Brain microvascular endothelial cell (primary cell): ENCODE measurements at regions not wholly inside any gene's neighbourhood (a gene's known extent, or its start where the extent isn't known, plus 50 kb on each side); places are given as distances from the start of the nearest gene placed in this dataset.

Experiments used
- DNase-seq: peaks from one replicate; pipeline ENCODE4 v3.0.0-alpha.2; 2020
- H3K27ac ChIP-seq: fragments of 250-450 bp; sonication (Bioruptor Pico); 2 replicates; pipeline ENCODE4 v1.5.1; 2020; ENCODE audit warnings: mild to moderate bottlenecking, moderate library complexity
- H3K27me3 ChIP-seq: fragments of 250-450 bp; sonication (Bioruptor Pico); replicated peaks from 2 replicates; pipeline ENCODE4 v1.5.1; 2020; ENCODE audit warnings: mild to moderate bottlenecking
- H3K36me3 ChIP-seq: fragments of 250-450 bp; sonication (Bioruptor Pico); replicated peaks from 2 replicates; pipeline ENCODE4 v1.5.1; 2020; ENCODE audit warnings: mild to moderate bottlenecking
- H3K4me3 ChIP-seq: 2 replicates; pipeline ENCODE4 v1.5.1; 2011; ENCODE audit warnings: low read depth, mild to moderate bottlenecking, control low read depth, low read length, moderate library complexity
- in situ Hi-C: cut with HindIII; loops from 2 replicates; pipeline ENCODE4 v1.10.0; 2017; ENCODE audit warnings: low sequenced_read_pairs, low pct_ligation_motif_present
- TF ChIP-seq, protein P1 (sequence below): IDR thresholded peaks from 2 replicates; pipeline ENCODE4 v1.5.1; 2011; ENCODE audit warnings: low read depth, mild to moderate bottlenecking, moderate library complexity, low read length, control low read depth, inconsistent platforms; ENCODE audit errors: missing control alignments

DNA sequence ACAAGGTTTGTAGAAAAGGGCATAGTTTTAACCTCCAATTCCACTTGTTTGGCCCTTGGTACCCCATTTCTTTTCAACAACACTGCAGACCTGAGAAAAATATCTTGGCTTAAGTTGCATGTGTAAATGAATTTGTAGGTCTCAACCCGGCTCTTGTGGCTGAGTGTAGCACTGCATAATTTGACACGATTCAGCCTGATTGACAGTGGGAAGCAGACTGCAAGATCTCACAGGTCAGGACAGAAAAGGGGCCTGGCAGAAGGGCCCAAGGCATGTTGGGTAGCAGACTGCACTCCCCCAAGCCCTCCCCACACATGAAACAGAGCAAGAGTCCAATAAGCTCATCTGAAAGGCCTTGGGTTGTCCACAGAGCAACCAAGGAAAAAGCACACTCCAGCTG lies 169.7 kb upstream of the SMARCA2 start:
- no peaks in the 10 kb centered on the region for H3K27me3 ChIP-seq
- no peak for DNase-seq
- no peaks in the 10 kb centered on the region for H3K36me3 ChIP-seq
- no peak overlapping the region for H3K27ac ChIP-seq
- in situ Hi-C loops: no loop called here
- no peak overlapping the region for H3K4me3 ChIP-seq
- TF ChIP-seq, protein P1, sequence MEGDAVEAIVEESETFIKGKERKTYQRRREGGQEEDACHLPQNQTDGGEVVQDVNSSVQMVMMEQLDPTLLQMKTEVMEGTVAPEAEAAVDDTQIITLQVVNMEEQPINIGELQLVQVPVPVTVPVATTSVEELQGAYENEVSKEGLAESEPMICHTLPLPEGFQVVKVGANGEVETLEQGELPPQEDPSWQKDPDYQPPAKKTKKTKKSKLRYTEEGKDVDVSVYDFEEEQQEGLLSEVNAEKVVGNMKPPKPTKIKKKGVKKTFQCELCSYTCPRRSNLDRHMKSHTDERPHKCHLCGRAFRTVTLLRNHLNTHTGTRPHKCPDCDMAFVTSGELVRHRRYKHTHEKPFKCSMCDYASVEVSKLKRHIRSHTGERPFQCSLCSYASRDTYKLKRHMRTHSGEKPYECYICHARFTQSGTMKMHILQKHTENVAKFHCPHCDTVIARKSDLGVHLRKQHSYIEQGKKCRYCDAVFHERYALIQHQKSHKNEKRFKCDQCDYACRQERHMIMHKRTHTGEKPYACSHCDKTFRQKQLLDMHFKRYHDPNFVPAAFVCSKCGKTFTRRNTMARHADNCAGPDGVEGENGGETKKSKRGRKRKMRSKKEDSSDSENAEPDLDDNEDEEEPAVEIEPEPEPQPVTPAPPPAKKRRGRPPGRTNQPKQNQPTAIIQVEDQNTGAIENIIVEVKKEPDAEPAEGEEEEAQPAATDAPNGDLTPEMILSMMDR: no peak

DNA sequence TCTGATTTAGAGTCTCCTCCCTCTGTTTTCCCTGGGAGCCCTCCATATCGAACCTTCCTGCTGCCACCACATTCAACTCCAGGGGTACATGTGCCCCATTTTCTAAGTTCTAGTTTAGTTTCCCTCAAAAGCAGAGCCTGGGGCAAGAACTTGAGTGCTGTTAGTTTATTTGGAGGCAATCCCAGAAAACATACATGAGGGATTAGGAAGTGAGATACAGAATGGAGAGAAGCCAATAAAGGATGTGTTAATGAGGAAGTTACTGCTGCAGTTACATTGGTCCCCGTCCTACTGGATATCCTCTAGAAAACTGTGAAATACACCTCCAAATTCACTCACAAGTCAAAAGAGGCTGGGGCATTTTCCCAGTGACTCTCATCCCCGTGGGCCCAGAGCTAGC lies 159.4 kb upstream of the SMARCA2 start:
- Histone ChIP-seq H3K4me3 (no peak overlapping the region), H3K27me3 (no peaks in the 10 kb centered on the region), H3K27ac (no peak overlapping the region), H3K36me3 (no peaks in the 10 kb centered on the region)
- TF ChIP-seq, protein P1: no peak
- in situ Hi-C loops: no loop called here
- DNase-seq: no peak

DNA sequence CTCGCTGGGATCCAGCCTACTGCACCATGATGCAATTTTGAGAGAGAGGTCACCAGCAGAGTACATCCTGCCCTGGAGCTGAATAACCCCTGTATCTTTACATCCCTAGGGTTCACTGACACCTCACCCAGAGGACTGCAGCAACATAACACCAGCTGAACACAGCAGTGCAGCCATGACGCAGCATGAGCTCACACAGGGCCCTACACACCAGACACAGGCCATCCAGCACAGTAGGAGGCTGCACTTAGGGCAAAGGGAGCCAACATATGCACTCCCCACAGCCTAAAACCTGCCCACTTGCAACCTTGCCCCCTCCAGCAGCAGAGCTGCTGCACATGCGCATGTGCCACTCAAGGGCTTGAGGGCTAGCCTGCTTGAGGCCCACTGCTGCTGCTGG lies 157.3 kb upstream of the SMARCA2 start:
- TF ChIP-seq, protein P1: no peak
- no peak overlapping the region for H3K4me3 ChIP-seq
- H3K36me3 ChIP-seq: no peaks in the 10 kb centered on the region

GRCh38 chr9:1869843-1870242 lies 145.3 kb upstream of the SMARCA2 start:
- Histone ChIP-seq H3K27ac (no peak overlapping the region), H3K4me3 (no peak overlapping the region), H3K27me3 (no peaks in the 10 kb centered on the region), H3K36me3 (no peaks in the 10 kb centered on the region)
- TF ChIP-seq, protein P1: peak; percentile 26
- in situ Hi-C loops: no loop called here
- no peak for DNase-seq

More for the DNA sequence above, 157.3 kb upstream of the SMARCA2 start:
- H3K27ac ChIP-seq: no peak overlapping the region
- no peak for DNase-seq
- in situ Hi-C loops: no loop called here
- H3K27me3 ChIP-seq: no peaks in the 10 kb centered on the region

DNA sequence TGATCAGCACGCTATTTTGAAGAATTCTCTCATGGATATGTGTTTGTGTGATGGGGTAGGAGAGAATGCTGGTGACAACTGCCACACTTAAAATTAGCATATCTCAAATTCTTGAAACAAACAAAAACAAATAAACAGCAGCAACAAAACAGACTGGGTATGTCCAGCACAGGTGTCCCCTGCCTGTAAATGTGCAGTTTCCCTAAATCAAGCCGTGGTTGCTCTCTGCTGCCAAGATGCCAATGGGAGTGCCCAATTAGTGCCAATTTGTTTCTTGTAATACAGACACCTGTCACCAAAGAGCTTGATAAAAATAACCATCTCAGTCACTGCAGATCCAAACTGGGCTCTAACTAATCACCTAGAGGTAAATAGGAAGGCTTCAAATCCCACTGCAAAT lies 144.2 kb upstream of the SMARCA2 start:
- TF ChIP-seq, protein P1: no peak
- Histone ChIP-seq H3K27me3 (no peaks in the 10 kb centered on the region), H3K4me3 (no peak overlapping the region), H3K36me3 (no peaks in the 10 kb centered on the region), H3K27ac (no peak overlapping the region)
- DNase-seq: no peak
- in situ Hi-C loops: no loop called here

DNA sequence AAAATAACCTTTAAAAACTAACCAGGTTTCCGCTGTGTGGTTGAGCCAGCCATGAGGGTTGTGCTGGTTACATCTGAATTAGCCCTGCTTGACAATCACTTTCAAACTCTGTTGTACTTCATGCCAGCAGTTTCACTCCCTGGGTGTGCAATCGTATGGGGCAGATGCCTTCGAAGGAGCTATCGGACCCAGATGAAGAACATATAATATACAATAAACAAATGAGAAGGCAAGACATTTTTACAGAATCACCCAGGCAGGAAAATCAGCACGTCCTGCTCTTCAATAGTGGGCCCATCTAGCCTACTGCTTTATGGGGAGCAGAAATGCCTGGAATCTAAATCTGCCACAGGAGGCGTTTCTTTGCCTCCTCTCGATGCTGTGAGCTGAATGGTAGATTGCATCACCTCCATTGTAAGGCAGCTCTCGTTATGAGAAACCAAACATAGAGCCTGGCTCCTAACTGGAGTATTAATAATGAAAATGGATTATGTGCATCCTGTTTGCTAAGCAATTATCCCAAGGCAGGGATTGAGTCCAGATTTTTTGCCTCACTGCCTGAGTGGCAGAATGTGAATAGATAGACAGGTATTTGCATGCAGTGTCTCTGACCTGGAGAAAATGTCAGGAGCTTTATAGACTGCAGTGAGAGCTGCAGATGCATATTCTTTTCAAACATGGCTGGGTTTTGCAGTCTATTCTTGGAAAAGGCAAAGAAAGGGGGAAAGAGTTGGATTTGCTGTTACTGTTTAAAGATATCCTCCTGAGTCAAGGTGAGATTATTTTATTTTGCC lies 143.3 kb upstream of the SMARCA2 start:
- H3K27ac ChIP-seq: no peak overlapping the region
- DNase-seq: no peak
- H3K27me3 ChIP-seq: no peaks in the 10 kb centered on the region
- H3K36me3 ChIP-seq: no peaks in the 10 kb centered on the region
- TF ChIP-seq, protein P1: no peak
- in situ Hi-C loops: no loop called here
- H3K4me3 ChIP-seq: no peak overlapping the region
